ENCODE measurements at regions not wholly inside any gene's neighbourhood (a gene's known extent, or its start where the extent isn't known, plus 50 kb on each side); places are given as distances from the start of the nearest gene placed in this dataset.
"Not testable (repeated sequence)": the region's sequence is repeated elsewhere in the genome, so short reads cannot be mapped to it uniquely, and the experiment has no call there.

- no peak for TF ChIP-seq CTCF (IDR thresholded peaks at IDR 0.05; ENCODE audit: borderline replicate concordance, insufficient read depth, low read depth, low read length)
- no peak overlapping the region for H3K4me3 ChIP-seq (ENCODE audit: low read depth, low read length)
Observed at GRCh38 chr5:108548684-108549596, 167.0 kb upstream of the FBXL17 start.

GRCh38 chr5:108546939-108547338 lies 165.0 kb upstream of the FBXL17 start:
- TF ChIP-seq CTCF (IDR thresholded peaks at IDR 0.05; ENCODE audit: borderline replicate concordance, insufficient read depth, low read depth, low read length): no peak

GRCh38 chr5:108545301-108545700 lies 163.4 kb upstream of the FBXL17 start:
- no peak overlapping the region for H3K4me3 ChIP-seq (ENCODE audit: low read depth, low read length)
- TF ChIP-seq CTCF (IDR thresholded peaks at IDR 0.05; ENCODE audit: borderline replicate concordance, insufficient read depth, low read depth, low read length): no peak

More at GRCh38 chr5:108546939-108547338, 165.0 kb upstream of the FBXL17 start:
- H3K4me3 ChIP-seq (ENCODE audit: low read depth, low read length): no peak overlapping the region

GRCh38 chr5:108543486-108543885 lies 161.6 kb upstream of the FBXL17 start:
- TF ChIP-seq CTCF (IDR thresholded peaks at IDR 0.05; ENCODE audit: borderline replicate concordance, insufficient read depth, low read depth, low read length): no peak
- no peak overlapping the region for H3K4me3 ChIP-seq (ENCODE audit: low read depth, low read length)

- H3K4me3 ChIP-seq (ENCODE audit: low read depth, low read length): no peak overlapping the region
- no peak for TF ChIP-seq CTCF (IDR thresholded peaks at IDR 0.05; ENCODE audit: borderline replicate concordance, insufficient read depth, low read depth, low read length)
Observed at GRCh38 chr5:108541836-108542235, 159.9 kb upstream of the FBXL17 start.

- H3K4me3 ChIP-seq (ENCODE audit: low read depth, low read length): no peak overlapping the region
- no peak for TF ChIP-seq CTCF (IDR thresholded peaks at IDR 0.05; ENCODE audit: borderline replicate concordance, insufficient read depth, low read depth, low read length)
Observed at GRCh38 chr5:108536321-108536720, 154.4 kb upstream of the FBXL17 start.

GRCh38 chr5:108532129-108532445 lies 150.2 kb upstream of the FBXL17 start:
- H3K4me3 ChIP-seq (ENCODE audit: low read depth, low read length): not testable (repeated sequence)

Data from GM12875 (cell line).